Mesothelial cell of epicardium (in vitro differentiated cells): ENCODE measurements at regions not wholly inside any gene's neighbourhood (a gene's known extent, or its start where the extent isn't known, plus 50 kb on each side); places are given as distances from the start of the nearest gene placed in this dataset.
"Not testable (repeated sequence)": the region's sequence is repeated elsewhere in the genome, so short reads cannot be mapped to it uniquely, and the experiment has no call there.

Experiments
- DNase-seq, 2 experiments: peaks; one replicate each; pipeline ENCODE4 v3.0.0; 2021; ENCODE audit warnings: low spot score in 2 of 2; ENCODE audit not compliant: unreplicated experiment in 2 of 2
- H3K27ac Mint-ChIP-seq: 2 replicates; pipeline ENCODE4 v1.8.0; 2021; ENCODE audit warnings: mixed read lengths
- H3K27me3 Mint-ChIP-seq: 2 replicates; pipeline ENCODE4 v1.8.0; 2021; ENCODE audit warnings: low read depth, mixed read lengths
- H3K36me3 Mint-ChIP-seq: 2 replicates; pipeline ENCODE4 v1.8.0; 2021; ENCODE audit warnings: mixed read lengths
- H3K4me1 Mint-ChIP-seq: 2 replicates; pipeline ENCODE4 v1.8.0; 2021; ENCODE audit warnings: mixed read lengths
- H3K4me3 Mint-ChIP-seq: 2 replicates; pipeline ENCODE4 v1.8.0; 2021; ENCODE audit warnings: mild to moderate bottlenecking, moderate library complexity, mixed read lengths
- H3K9me3 Mint-ChIP-seq: 2 replicates; pipeline ENCODE4 v1.8.0; 2021; ENCODE audit warnings: mixed read lengths
- CTCF ChIP-seq: fragments of 200-600 bp; sonication (generic); IDR thresholded peaks from one replicate; pipeline ENCODE4 v1.5.0; 2021; ENCODE audit warnings: antibody characterized with exemption; ENCODE audit not compliant: unreplicated experiment

- no peak for DNase-seq
- no peaks in the 10 kb centered on the region for H3K36me3 Mint-ChIP-seq
- no peak overlapping the region for H3K4me3 Mint-ChIP-seq
- H3K27ac Mint-ChIP-seq, result no peak overlapping the region
- peaks cover 4% of the 10 kb centered on the region for H3K27me3 Mint-ChIP-seq
- H3K9me3 Mint-ChIP-seq, result peaks cover 5% of the 10 kb centered on the region
- H3K4me1 Mint-ChIP-seq, result no peaks in the 10 kb centered on the region
- no peak for TF ChIP-seq CTCF
Observed at GRCh38 chr5:143977891-143978461, 166.0 kb downstream of the HMHB1 start.

GRCh38 chr5:143979044-143979690 is 167.2 kb downstream of the HMHB1 start:
- DNase-seq, result no peak
- H3K4me1 Mint-ChIP-seq, result no peaks in the 10 kb centered on the region
- TF ChIP-seq CTCF, result no peak

GRCh38 chr5:143980506-143980905 is 168.5 kb downstream of the HMHB1 start:
- Mint-ChIP-seq H3K27me3 (peaks cover 9% of the 10 kb centered on the region), H3K4me3 (no peak overlapping the region), H3K27ac (no peak overlapping the region), H3K4me1 (peaks cover 4% of the 10 kb centered on the region), H3K9me3 (peaks cover 5% of the 10 kb centered on the region), H3K36me3 (no peaks in the 10 kb centered on the region)
- no peak for TF ChIP-seq CTCF
- DNase-seq, result no peak

More at GRCh38 chr5:143979044-143979690, 167.2 kb downstream of the HMHB1 start:
- no peak overlapping the region for H3K27ac Mint-ChIP-seq
- peaks cover 4% of the 10 kb centered on the region for H3K27me3 Mint-ChIP-seq
- no peak overlapping the region for H3K4me3 Mint-ChIP-seq
- peaks cover 5% of the 10 kb centered on the region for H3K9me3 Mint-ChIP-seq
- no peaks in the 10 kb centered on the region for H3K36me3 Mint-ChIP-seq

GRCh38 chr5:143982957-143983356 is 171.0 kb downstream of the HMHB1 start:
- H3K9me3 Mint-ChIP-seq, H3K4me3 Mint-ChIP-seq, H3K36me3 Mint-ChIP-seq, H3K27ac Mint-ChIP-seq, DNase-seq, H3K27me3 Mint-ChIP-seq: not testable (repeated sequence)
- H3K4me1 Mint-ChIP-seq, result peaks cover 25% of the 10 kb centered on the region

- peaks cover 9% of the 10 kb centered on the region for H3K27me3 Mint-ChIP-seq
- no peaks in the 10 kb centered on the region for H3K36me3 Mint-ChIP-seq
- DNase-seq, result no peak
- H3K9me3 Mint-ChIP-seq, result peaks cover 3% of the 10 kb centered on the region
- TF ChIP-seq CTCF, result no peak
- H3K4me1 Mint-ChIP-seq, result peaks cover 25% of the 10 kb centered on the region
- peak overlapping the region; percentile 78 for H3K27ac Mint-ChIP-seq
- no peak overlapping the region for H3K4me3 Mint-ChIP-seq
Observed at GRCh38 chr5:143985832-143986515, 174.0 kb downstream of the HMHB1 start.

- H3K27ac Mint-ChIP-seq, result peak overlapping the region; percentile 78
- H3K9me3 Mint-ChIP-seq, result no peaks in the 10 kb centered on the region
- no peak for DNase-seq
- no peak overlapping the region for H3K4me3 Mint-ChIP-seq
- TF ChIP-seq CTCF, result no peak
- H3K27me3 Mint-ChIP-seq, result peaks cover 5% of the 10 kb centered on the region
- H3K36me3 Mint-ChIP-seq, result no peaks in the 10 kb centered on the region
- peaks cover 25% of the 10 kb centered on the region for H3K4me1 Mint-ChIP-seq
Observed at GRCh38 chr5:143986516-143987212, 174.7 kb downstream of the HMHB1 start.
